NOMO-1 treated with DMSO at 0.1 percent for 48 hours (cell line): ENCODE measurements at regions not wholly inside any gene's neighbourhood (a gene's known extent, or its start where the extent isn't known, plus 50 kb on each side); places are given as distances from the start of the nearest gene placed in this dataset.
"Not testable (repeated sequence)": the region's sequence is repeated elsewhere in the genome, so short reads cannot be mapped to it uniquely, and the experiment has no call there.

ENCODE experiments used
- DNase-seq: peaks from one replicate; lab custom pipeline; 2025; ENCODE audit not compliant: unreplicated experiment; lab: John Stamatoyannopoulos, UW

GRCh38 chr11:121873766-121874165, 242.2 kb downstream of the BLID start:
- no peak for DNase-seq

DNA sequence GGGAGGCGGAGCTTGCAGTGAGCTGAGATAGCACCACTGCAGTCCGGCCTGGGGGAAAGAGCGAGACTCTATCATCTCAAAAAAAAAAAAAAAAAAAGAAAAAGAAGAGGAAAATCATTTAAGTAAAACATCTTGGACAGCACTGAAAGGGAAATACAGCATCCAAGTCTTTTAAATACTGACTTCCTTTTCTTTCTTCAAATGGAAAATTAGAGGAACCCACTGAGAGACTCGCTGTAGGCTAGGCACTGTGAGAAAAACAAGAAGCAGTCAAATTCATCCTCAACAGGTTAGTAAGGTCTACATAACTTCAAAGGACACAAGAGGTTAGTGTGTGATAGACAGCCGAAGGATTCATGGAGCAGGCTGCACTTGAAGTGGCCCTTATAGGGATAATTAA, 243.7 kb downstream of the BLID start:
- DNase-seq, result no peak

GRCh38 chr11:121870206-121871045, 245.6 kb downstream of the BLID start:
- DNase-seq, result no peak

DNA sequence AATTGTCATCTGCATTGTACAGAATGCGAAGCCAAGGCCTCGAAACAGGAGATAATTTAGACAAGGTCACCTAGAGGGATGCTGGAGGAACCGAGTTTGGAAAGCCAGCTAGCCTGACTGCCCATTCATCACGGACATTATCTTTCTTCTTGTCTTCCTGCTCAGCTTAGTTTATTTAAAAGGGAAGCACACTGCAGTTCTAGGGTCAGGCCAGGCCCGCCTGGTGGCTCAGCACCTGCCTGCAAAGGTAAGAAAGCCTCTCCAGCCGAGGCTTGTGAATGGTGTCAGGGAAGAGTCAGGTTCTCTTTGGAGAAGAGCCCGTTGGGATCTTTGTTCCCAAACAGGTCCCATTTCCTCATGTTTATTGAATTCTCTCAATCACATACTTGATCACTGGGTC, 246.5 kb downstream of the BLID start:
- no peak for DNase-seq

DNA sequence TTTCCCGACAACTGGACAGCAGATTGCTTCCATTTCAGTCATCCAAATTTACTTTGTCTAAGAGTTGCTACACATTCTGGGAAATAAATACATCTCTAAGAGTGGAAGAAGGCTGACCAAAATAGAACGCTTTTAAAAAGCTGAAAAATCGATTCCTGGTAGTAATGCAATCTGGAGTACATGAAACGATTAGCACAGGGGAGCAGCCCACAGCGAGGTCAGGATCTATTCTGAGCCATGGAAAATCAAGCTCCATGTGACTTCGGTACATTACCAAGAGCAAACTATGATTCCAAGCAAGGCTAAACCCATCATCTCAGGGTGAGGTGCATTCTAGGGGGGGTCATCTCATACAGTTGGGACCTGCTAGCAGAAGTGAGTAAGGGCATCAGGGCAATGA, 249.3 kb downstream of the BLID start:
- DNase-seq, result no peak

DNA sequence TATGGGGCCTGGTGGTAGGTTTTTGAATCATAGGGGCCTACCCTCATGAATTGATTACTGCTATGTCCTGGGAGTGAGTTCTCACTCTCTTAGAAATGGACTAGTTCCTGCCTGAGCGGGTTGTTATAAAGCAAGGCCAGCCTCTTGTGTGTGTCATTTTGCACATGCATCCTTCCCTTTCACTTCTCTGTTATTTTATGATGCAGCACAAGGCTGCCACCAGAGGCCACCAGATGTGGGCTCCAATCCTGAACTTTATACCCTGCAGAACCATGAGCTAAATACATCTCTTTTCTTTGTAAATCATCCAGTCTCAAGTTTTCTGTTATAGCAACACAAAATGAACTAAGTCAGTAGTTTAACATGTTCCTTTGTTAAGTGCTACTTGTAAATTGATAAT, 251.4 kb downstream of the BLID start:
- DNase-seq, result peak; percentile 65

GRCh38 chr11:121863126-121863525, 252.9 kb downstream of the BLID start:
- no peak for DNase-seq

DNA sequence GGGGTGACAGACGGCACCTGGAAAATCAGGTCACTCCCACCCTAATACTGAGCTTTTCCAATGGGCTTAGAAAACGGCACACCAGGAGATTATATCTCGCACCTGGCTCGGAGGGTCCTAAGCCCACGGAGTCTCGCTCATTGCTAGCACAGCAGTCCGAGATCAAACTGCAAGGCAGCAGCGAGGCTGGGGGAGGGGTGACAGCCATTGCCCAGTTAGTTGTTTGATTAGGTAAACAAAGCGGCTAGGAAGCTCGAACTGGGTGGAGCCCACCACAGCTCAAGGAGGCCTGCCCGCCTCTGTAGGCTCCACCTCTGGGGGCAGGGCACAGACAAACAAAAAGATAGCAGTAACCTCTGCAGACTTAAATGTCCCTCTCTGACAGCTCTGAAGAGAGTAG, 260.9 kb downstream of the BLID start:
- not testable (repeated sequence) for DNase-seq

DNA sequence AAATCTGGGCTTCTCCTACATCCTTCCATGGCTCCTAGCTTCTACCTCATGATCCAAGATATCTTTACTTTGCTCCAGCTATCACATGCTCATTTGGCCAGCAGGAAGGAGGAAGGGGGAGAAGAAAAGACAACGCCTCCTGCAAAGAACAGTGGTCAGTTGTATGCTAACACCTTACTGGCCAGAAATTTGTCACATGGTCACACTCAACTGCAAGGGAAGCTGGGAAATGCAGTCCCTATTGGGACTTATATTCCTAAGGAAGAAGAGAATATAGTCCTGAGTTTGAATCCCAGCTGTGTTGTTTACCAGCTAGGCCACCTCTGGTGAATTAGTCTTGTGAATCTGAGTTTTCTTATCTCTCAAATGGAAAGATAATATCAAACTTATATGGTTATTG, 272.0 kb downstream of the BLID start:
- no peak for DNase-seq

GRCh38 chr11:121842192-121842585, 273.8 kb downstream of the BLID start:
- DNase-seq, result no peak

DNA sequence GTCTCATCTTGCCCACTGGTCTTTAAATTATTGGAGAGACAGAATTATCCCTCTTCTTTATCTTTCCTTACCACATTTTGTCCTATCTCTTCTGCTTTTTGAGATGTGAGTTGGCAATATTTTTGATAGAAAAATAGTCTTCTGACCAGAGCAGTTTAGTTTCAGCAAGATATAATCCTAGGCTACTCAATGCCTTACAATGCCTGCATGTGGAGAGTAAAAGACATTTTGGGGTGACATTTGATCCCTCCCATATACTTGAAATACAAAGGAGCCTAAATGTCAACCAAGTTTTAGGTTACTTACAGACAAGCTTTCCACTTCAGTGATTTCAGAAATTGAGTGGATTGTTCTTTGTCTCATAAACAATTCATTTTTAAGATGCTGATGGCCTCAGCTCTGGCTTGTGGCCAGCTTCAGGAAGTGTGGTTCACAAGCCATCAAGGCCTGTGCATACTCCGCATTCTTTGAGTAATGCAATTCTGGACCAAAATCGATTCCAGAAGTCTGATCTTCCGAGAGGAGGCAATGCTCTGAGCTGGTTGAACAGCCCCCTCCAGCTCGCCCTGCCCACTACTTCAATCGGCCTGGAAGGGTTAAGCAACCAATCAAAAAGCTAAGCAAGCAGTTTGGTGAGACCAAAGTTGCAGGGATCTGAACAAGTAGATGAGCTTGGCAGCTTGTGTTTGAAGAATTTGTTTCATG, 274.4 kb downstream of the BLID start:
- DNase-seq, result no peak

- no peak for DNase-seq
These were observed 276.2 kb downstream of the BLID start for GRCh38 chr11:121839781-121840180.

- DNase-seq, result no peak
These were observed 277.4 kb downstream of the BLID start for GRCh38 chr11:121838571-121838970.

GRCh38 chr11:121833970-121834369, 282.0 kb downstream of the BLID start:
- no peak for DNase-seq

DNA sequence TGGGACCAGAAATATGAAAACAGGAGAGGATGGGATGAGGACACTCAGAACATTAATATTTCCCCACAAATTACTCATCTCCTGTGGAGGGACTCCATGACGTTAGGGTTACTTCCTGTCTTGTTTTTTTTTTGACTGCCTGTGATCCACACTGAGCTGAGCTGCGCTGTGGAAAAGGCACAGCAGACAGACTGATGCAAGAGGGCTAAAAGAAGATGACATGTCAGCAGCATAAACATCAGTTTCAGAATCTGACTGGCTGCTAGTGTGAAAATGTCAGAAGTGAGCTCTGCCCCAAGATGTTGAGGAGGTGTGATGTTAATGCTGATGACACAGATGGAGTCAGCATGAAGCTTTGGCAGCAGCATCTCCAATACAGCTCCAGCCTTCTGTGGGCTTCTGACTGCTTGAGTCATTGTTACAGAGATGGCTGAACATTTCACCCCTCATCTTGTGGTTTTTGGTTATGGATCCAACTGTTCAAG, 286.8 kb downstream of the BLID start:
- peak; percentile 49 for DNase-seq

- no peak for DNase-seq
These were observed 301.1 kb downstream of the BLID start for GRCh38 chr11:121814962-121815361.

GRCh38 chr11:121814296-121814695, 301.7 kb downstream of the BLID start:
- DNase-seq, result no peak

- no peak for DNase-seq
These were observed 305.7 kb downstream of the BLID start for GRCh38 chr11:121810291-121810690.

- no peak for DNase-seq
These were observed 307.9 kb downstream of the BLID start for GRCh38 chr11:121808096-121808495.

DNA sequence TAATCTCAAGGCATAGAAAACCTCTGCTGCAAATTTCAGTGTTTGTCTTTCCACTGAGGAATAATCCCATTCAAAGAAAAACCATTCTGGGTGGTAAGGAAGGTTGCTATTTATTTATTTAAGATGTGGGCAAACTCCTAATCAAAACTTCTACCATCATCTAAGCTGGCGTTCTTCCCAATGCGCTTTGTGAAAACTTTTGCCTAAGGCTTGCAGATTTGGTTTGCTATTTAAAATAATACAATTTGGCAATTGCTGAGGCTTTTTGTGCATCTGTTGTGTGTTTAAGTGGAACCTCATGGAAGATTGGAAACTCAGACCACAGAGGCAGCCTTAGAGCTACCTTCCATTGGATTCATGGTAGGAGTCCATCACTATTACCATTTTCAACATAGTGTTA, 309.0 kb downstream of the BLID start:
- DNase-seq, result no peak

DNA sequence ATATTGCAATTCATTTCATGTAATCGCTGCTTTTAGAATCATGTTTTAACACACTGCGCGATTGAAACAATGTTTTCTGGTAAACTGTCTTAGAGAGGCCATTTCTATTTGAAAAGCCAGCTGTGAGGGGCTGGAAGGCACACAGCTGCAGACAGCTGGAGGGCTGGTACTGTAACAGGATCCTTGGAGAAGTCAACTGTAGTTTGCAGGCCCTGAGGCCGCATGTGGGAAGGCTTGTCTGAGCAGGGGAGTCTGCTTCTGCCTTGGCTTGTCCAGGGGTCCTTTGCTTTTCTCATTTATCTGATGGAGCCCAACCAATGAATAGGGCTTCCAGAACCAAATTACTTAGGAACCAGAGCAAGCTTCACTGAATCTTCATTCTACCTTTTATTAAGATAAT, 313.5 kb downstream of the BLID start:
- DNase-seq, result no peak

DNA sequence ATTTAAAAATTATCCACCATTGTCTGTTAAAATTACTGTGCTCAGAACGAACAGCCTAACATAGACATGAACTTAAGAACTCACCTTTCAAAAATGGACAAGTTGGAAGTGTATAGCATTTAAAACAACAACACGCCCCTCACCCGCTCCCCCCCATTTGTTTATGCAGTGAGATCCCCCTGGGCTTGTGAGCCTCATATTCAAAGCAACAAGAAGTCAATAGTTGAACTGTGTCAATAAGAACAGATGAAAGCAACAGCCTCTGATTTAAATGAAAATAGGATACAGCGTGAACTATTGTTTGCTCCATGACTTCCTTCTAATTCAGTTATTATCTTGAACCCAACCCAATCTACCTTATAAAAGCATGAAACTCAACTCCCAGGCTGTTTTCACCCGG, 314.2 kb downstream of the BLID start:
- no peak for DNase-seq
